Esophagus muscularis mucosa (tissue), 4 donors: ENCODE measurements at regions not wholly inside any gene's neighbourhood (a gene's known extent, or its start where the extent isn't known, plus 50 kb on each side); places are given as distances from the start of the nearest gene placed in this dataset.

ENCODE experiments used
- DNase-seq: peaks from one replicate; pipeline ENCODE4 v3.0.0-alpha.2; 2017; ENCODE audit errors: extremely low spot score
- H3K27ac ChIP-seq, 4 donors: fragments of 200-600 bp; sonication (generic); replicated peaks in 1 of 4; 1 replicate in 3 of 4; 2 replicates in 1 of 4; pipeline ENCODE4 v1.5.1; 2016 to 2019; ENCODE audit warnings: mild to moderate bottlenecking in 1 of 4
- H3K27me3 ChIP-seq, 4 donors: fragments of 200-600 bp; sonication (generic); one replicate each; pipeline versions ENCODE4 v1.5.1 to v1.6.0; 2016 to 2019
- H3K36me3 ChIP-seq, 4 donors: fragments of 200-600 bp; sonication (generic); one replicate each; pipeline ENCODE4 v1.5.1; 2016 to 2019
- H3K4me1 ChIP-seq, 4 donors: fragments of 200-600 bp; sonication (generic); one replicate each; pipeline ENCODE4 v1.5.1; 2016 to 2019
- H3K4me3 ChIP-seq, 4 donors: fragments of 200-600 bp; sonication (generic); 1 replicate in 2 of 4; 2 replicates in 2 of 4; pipeline ENCODE4 v1.5.1; 2016 to 2019; ENCODE audit warnings: mild to moderate bottlenecking in 4 of 4, moderate library complexity in 1 of 4
- H3K9me3 ChIP-seq, 4 donors: fragments of 200-600 bp; sonication (generic); 1 replicate in 3 of 4; 2 replicates in 1 of 4; pipeline ENCODE4 v1.5.1; 2016 to 2019
- EP300 ChIP-seq: sonication (generic); formaldehyde crosslinking; IDR thresholded peaks from one replicate; pipeline ENCODE4 v1.6.1; 2017; ENCODE audit warnings: antibody characterized with exemption
- POLR2A ChIP-seq: fragments of 450-650 bp; IDR thresholded peaks from one replicate; pipeline ENCODE4 v1.6.1; 2017; ENCODE audit warnings: antibody characterized with exemption, moderate library complexity, mild to moderate bottlenecking, low read depth
- POLR2AphosphoS5 ChIP-seq, 2 donors: sonication (generic); formaldehyde crosslinking; IDR thresholded peaks; one replicate each; pipeline ENCODE4 v1.6.1; 2017; ENCODE audit warnings: antibody characterized with exemption in 2 of 2
- WGBS: methylation state at CpG from one replicate; pipeline ENCODE4 v1.1.5; 2018; 5-methylcytosine and 5-hydroxymethylcytosine counted together
- intact Hi-C: fragments of 100-400 bp; cut with DNase I; formaldehyde crosslinking; loops from one replicate; pipeline ENCODE4 v1.15.1; 2023
- TF ChIP-seq, protein P1 (sequence below), 3 experiments: fragments of 200-600 bp in 2 of 3; fragments of 450-650 bp in 1 of 3; sonication (generic) in 2 of 3; IDR thresholded peaks; one replicate each; pipeline ENCODE4 v1.5.1; 2017 to 2019; ENCODE audit warnings: antibody characterized with exemption in 3 of 3, mild to moderate bottlenecking in 2 of 3, moderate library complexity in 1 of 3

DNA sequence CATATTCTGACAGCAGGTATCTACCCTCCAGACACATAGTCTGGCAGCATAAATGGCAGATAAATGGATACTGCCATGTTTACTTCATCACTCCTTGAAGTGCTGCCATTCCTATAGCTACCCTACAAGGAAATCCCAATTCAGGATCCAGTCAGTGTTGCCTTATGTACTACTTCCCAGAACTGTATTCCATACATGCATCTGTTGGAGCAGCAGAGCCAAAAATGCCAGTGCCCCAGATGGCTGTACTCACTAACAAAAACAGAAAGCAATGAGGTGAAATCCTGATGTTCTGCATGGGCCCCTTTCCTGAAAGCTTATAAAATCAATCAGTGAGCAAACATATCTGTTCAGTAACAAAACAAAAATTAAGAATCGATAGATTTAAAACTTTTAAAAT lies 490.0 kb upstream of the COX7C start:
- no peak overlapping the region for H3K27ac ChIP-seq
- H3K27me3 ChIP-seq: no peaks in the 10 kb centered on the region
- intact Hi-C loops: no loop called here
- WGBS: 71% methylated on average over 1 of the region's 1 CpG
- no peak for DNase-seq
- H3K4me1 ChIP-seq: peaks cover 0 to 5% (median 2%) of the 10 kb centered on the region in 4 donors
- no peak overlapping the region for H3K4me3 ChIP-seq
- no peak for TF ChIP-seq EP300
- no peak for TF ChIP-seq POLR2AphosphoS5 (IDR thresholded peaks at IDR 0.05)
- TF ChIP-seq, protein P1, sequence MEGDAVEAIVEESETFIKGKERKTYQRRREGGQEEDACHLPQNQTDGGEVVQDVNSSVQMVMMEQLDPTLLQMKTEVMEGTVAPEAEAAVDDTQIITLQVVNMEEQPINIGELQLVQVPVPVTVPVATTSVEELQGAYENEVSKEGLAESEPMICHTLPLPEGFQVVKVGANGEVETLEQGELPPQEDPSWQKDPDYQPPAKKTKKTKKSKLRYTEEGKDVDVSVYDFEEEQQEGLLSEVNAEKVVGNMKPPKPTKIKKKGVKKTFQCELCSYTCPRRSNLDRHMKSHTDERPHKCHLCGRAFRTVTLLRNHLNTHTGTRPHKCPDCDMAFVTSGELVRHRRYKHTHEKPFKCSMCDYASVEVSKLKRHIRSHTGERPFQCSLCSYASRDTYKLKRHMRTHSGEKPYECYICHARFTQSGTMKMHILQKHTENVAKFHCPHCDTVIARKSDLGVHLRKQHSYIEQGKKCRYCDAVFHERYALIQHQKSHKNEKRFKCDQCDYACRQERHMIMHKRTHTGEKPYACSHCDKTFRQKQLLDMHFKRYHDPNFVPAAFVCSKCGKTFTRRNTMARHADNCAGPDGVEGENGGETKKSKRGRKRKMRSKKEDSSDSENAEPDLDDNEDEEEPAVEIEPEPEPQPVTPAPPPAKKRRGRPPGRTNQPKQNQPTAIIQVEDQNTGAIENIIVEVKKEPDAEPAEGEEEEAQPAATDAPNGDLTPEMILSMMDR (IDR thresholded peaks at IDR 0.05): no peak
- no peaks in the 10 kb centered on the region for H3K36me3 ChIP-seq
- H3K9me3 ChIP-seq: no peaks in the 10 kb centered on the region

DNA sequence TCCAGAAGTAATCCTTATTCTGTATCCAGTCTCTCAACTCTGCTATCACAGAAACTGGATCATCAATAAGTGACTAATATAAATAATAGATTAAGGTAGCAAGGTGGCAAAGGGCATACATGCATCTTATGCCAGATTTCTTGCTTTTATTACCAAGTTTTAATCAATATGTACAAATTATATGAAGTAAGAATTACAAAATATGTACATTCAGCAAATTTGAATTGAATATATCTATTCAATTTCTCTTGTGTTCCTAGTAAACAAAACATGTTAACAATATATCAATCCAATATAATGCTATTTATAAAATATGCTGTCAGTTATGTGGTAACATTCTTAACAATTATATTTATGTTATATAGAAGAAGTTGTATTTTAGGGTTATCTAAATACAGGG lies 488.7 kb upstream of the COX7C start:
- Histone ChIP-seq H3K27me3 (no peaks in the 10 kb centered on the region), H3K27ac (no peak overlapping the region), H3K4me3 (no peak overlapping the region), H3K36me3 (no peaks in the 10 kb centered on the region), H3K4me1 (peaks cover 0 to 5% (median 2%) of the 10 kb centered on the region in 4 donors), H3K9me3 (no peaks in the 10 kb centered on the region)
- intact Hi-C loops: no loop called here
- TF ChIP-seq POLR2AphosphoS5 (IDR thresholded peaks at IDR 0.05) (no peak), POLR2A (no peak), EP300 (no peak)
- TF ChIP-seq, protein P1 (IDR thresholded peaks at IDR 0.05): no peak
- no peak for DNase-seq

DNA sequence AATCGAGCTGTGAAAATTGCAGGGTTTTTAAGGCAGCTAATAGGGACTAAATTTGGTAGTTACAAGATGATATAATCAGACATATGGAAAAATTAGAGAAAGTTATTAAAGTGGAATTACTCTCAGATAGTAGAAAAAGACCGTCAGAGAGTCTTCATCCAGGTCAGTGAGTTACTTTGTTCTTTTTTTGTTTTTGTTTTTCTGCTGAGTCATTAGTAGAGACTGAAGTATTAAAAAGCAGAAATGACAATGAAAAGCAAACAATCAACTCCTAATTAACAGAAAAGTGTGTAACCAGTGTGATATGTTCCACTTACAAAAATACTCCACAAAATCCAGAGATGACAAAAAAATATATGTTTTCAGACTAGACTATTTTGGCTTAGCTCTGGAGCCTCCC lies 480.4 kb upstream of the COX7C start:
- no peaks in the 10 kb centered on the region for H3K4me1 ChIP-seq
- H3K36me3 ChIP-seq: no peaks in the 10 kb centered on the region
- no peak for DNase-seq
- no peak overlapping the region for H3K27ac ChIP-seq
- intact Hi-C loops: no loop called here
- H3K9me3 ChIP-seq: peaks cover 0 to 4% (median 2%) of the 10 kb centered on the region in 4 donors
- no peak for TF ChIP-seq POLR2AphosphoS5 (IDR thresholded peaks at IDR 0.05)
- TF ChIP-seq, protein P1 (IDR thresholded peaks at IDR 0.05): no peak
- TF ChIP-seq POLR2A: no peak
- TF ChIP-seq EP300: no peak
- no peak overlapping the region for H3K4me3 ChIP-seq
- WGBS: 79% methylated on average over 2 of the region's 2 CpGs
- H3K27me3 ChIP-seq: no peaks in the 10 kb centered on the region

DNA sequence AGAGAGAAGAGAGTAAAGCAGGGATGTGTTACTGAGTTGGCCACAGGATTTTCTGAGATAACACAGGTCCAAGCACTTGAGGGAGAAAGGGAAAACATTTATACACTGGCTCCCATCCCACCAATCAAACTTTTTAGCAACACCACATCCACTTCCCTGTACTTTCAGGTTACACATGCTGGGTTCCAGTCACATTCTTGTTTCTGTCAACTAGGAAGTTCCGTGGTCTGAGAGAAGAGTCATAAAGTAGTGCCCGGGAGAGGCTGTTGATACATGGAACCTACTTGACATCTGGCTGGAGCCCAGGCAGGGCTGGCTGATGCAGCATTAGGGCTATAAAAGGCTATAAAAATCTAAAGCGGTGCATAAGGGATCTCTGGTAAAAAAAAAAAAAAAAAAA lies 473.9 kb upstream of the COX7C start:
- H3K36me3 ChIP-seq: no peaks in the 10 kb centered on the region
- 40% methylated on average over 3 of the region's 3 CpGs for WGBS
- intact Hi-C loops: no loop called here
- TF ChIP-seq POLR2AphosphoS5 (IDR thresholded peaks at IDR 0.05): peak; percentile 22 to 70
- TF ChIP-seq POLR2A: no peak
- peak overlapping the region; percentile 55 to 75 (median 70) for H3K27ac ChIP-seq
- peaks cover 0 to 12% (median 8%) of the 10 kb centered on the region in 4 donors for H3K4me1 ChIP-seq
- H3K9me3 ChIP-seq: peaks cover 0 to 4% (median 0%) of the 10 kb centered on the region in 4 donors
- peak overlapping the region in 2 of 4 donors; percentile 14 to 23 for H3K4me3 ChIP-seq
- no peaks in the 10 kb centered on the region for H3K27me3 ChIP-seq
- DNase-seq: no peak

DNA sequence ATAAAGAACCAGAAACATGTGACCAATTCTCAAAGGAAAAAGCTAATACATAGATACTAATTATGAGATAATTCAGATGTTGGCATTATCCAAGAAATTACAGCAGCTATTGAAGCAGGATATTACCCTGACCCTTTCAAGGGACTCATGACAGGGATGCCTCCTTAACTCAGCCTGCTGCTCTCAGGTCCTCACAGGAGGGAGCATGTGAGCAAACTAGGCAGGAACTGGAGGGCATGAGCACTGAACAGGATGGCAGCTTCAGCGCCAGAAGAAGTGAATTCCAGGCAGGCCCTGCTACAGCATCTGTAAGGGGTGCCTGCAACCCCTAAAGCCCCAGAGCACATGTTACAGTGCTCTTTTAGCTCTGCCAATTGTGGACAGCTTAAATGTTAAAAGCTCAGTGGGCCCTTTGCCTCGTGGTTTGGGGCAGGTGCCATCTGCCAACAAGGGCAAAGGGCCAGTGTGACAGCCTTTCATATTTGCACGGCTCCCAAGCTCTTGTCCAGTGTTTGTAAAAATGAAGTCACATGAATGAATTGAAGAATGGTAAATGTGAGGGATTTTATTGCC lies 464.7 kb upstream of the COX7C start:
- H3K27ac ChIP-seq: no peak overlapping the region
- TF ChIP-seq POLR2AphosphoS5 (IDR thresholded peaks at IDR 0.05): no peak
- no peak for TF ChIP-seq EP300
- TF ChIP-seq POLR2A: no peak
- TF ChIP-seq, protein P1 (IDR thresholded peaks at IDR 0.05): no peak
- intact Hi-C loops: no loop called here
- no peaks in the 10 kb centered on the region for H3K9me3 ChIP-seq
- H3K4me3 ChIP-seq: no peak overlapping the region
- no peak for DNase-seq
- 44% methylated on average over 2 of the region's 3 CpGs for WGBS
- H3K4me1 ChIP-seq: peaks cover 0 to 14% (median 0%) of the 10 kb centered on the region in 4 donors
- H3K27me3 ChIP-seq: no peaks in the 10 kb centered on the region
- no peaks in the 10 kb centered on the region for H3K36me3 ChIP-seq
